HL-60 (cell line): ENCODE measurements at regions not wholly inside any gene's neighbourhood (a gene's known extent, or its start where the extent isn't known, plus 50 kb on each side); places are given as distances from the start of the nearest gene placed in this dataset.

Experiments
- POLR2AphosphoS5 ChIP-seq: IDR thresholded peaks from 2 replicates; pipeline ENCODE4 v1.6.1; 2012; ENCODE audit warnings: low read depth
- TF ChIP-seq, protein P1 (sequence below): IDR thresholded peaks from one replicate; pipeline ENCODE4 v1.5.1; 2011; ENCODE audit warnings: low read length, control low read depth, inconsistent platforms; ENCODE audit not compliant: insufficient read depth
- TF ChIP-seq, protein P2 (sequence below): IDR thresholded peaks from 2 replicates; pipeline ENCODE4 v1.6.1; 2012; ENCODE audit warnings: low read depth; ENCODE audit not compliant: insufficient replicate concordance

DNA sequence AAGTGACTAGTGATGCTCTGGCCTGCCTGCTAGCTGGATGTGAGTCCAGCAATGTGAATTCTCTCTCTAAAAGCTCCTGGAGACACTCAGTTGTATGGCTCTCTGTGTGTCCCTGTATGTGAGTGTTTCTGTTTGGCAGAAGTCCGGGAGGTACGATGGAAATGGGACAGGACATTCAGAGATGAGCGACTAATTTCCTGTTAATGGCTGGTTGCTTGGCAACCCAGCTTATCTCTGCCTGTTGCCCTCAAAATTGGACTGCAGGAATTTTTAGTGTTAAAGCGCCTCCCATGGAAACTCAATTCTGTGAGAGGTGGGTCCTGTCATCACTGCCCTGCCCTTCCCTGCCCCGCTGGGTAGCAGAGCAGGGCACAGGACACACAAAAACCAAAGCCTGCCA is 136.8 kb upstream of the LRFN2 start:
- TF ChIP-seq, protein P1, sequence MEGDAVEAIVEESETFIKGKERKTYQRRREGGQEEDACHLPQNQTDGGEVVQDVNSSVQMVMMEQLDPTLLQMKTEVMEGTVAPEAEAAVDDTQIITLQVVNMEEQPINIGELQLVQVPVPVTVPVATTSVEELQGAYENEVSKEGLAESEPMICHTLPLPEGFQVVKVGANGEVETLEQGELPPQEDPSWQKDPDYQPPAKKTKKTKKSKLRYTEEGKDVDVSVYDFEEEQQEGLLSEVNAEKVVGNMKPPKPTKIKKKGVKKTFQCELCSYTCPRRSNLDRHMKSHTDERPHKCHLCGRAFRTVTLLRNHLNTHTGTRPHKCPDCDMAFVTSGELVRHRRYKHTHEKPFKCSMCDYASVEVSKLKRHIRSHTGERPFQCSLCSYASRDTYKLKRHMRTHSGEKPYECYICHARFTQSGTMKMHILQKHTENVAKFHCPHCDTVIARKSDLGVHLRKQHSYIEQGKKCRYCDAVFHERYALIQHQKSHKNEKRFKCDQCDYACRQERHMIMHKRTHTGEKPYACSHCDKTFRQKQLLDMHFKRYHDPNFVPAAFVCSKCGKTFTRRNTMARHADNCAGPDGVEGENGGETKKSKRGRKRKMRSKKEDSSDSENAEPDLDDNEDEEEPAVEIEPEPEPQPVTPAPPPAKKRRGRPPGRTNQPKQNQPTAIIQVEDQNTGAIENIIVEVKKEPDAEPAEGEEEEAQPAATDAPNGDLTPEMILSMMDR: no peak
- no peak for TF ChIP-seq POLR2AphosphoS5
- TF ChIP-seq, protein P2, sequence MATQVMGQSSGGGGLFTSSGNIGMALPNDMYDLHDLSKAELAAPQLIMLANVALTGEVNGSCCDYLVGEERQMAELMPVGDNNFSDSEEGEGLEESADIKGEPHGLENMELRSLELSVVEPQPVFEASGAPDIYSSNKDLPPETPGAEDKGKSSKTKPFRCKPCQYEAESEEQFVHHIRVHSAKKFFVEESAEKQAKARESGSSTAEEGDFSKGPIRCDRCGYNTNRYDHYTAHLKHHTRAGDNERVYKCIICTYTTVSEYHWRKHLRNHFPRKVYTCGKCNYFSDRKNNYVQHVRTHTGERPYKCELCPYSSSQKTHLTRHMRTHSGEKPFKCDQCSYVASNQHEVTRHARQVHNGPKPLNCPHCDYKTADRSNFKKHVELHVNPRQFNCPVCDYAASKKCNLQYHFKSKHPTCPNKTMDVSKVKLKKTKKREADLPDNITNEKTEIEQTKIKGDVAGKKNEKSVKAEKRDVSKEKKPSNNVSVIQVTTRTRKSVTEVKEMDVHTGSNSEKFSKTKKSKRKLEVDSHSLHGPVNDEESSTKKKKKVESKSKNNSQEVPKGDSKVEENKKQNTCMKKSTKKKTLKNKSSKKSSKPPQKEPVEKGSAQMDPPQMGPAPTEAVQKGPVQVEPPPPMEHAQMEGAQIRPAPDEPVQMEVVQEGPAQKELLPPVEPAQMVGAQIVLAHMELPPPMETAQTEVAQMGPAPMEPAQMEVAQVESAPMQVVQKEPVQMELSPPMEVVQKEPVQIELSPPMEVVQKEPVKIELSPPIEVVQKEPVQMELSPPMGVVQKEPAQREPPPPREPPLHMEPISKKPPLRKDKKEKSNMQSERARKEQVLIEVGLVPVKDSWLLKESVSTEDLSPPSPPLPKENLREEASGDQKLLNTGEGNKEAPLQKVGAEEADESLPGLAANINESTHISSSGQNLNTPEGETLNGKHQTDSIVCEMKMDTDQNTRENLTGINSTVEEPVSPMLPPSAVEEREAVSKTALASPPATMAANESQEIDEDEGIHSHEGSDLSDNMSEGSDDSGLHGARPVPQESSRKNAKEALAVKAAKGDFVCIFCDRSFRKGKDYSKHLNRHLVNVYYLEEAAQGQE: no peak
